GM19099 (cell line): ENCODE measurements at regions not wholly inside any gene's neighbourhood (a gene's known extent, or its start where the extent isn't known, plus 50 kb on each side); places are given as distances from the start of the nearest gene placed in this dataset.

Experiments used
- POLR2A ChIP-seq: IDR thresholded peaks from 3 replicates; pipeline ENCODE4 v1.6.1; 2011; ENCODE audit warnings: low read depth; ENCODE audit not compliant: insufficient read length; ENCODE audit errors: extremely low read depth

DNA sequence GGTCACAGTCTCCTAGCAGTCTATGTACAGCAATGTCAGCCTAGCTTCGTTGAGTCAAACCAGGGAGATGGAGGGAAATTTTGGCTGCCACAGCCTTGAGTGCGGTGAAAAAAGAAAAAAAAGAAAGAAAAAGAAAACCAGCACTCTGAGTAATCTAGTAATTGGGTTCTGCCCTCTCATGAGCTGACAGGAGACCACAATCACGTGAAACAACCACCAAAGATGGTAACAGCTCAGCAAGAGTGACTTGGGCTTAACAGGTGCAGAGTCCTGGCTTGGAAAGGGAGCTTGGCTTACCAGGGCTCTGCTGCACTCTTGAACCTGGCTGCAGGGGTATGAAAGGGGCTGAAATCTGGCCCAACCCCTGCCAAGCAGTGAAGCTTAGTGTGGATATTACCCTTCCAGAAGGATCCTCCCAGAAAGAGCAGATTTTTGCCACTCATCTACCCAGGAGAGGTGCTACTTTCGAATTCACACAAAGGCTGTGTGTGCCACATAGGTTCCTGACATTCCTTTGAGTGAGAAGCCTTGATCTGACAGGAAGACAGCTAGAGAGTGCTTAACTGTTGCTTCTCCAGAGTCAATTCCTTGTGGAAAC is 350.3 kb downstream of the PTTG2 start:
- peak; percentile 43 for TF ChIP-seq POLR2A

DNA sequence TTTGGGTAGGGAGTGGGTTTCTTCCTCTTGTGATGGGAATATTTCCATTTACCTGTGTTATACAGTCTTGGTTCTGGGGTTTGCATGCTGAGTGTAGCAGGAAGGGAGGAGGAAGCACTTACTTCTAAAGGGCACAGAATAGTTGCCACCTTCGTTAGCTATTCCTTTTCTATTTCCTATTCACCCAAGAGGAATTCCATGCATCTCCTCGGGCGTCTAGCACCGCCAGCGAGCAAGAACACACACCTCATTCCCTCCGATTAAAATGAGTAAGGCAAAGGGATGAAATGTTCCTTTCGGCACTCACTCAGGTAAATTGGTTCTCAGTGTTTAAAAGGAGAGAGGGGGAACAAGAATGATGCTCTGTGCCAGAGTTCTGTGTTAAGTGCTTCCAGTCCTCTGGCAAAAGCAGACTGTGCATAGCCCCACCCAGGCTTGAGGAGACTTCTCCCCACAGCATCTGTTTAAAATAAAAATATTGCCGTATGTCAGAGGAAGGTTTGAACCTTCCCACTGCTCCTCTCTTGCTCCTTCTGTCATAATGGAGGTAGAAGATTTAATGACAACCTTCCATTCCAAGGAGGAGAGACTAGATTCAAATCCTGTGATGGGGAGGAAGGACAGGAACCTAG is 351.4 kb downstream of the PTTG2 start:
- no peak for TF ChIP-seq POLR2A

DNA sequence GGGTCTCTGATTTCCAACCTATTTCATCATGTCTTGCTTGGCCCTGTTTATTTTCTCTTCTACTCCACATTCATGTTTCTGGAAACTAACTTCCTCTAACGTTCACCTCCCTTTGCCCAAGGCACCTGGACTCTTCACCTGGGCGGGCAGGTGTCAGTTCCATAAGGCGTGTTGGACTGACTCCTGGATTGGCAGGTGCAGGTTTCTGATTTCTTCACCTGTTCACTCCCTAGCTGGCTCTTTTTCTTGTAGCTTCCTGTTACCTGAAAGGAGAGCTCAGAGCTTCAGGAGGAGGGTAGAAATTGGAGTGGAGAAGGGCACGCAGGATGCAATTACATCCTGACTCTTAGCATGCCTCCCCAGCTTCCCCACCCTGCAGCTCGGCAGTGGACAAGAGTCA is 350.8 kb upstream of the KLF3 start:
- no peak for TF ChIP-seq POLR2A

DNA sequence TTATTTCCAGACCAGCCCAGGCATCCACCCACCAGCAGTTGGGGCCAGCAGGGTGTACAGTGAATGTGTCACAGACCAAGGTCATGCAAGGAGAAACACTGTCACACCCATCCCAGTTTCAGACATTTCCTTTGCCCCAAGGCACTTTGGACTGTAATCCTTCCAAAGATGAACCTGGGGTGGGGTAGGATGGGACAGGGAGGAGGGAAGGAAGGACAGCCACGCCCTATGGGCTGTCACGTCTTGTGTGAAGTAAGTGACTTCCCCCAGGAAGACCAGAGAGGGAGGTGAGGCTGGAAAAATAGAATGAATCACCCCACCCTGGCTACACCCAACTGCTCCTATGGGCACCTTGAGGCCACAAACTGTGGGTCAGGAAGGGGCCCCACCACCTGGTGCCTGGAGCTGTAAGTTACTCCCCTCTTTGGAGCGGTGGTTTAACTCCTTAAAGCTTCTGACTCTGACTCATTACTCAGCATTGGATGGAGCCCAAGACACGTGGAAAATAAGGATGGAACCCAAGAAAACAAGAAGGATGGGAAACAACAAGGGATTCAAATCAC is 349.9 kb upstream of the KLF3 start:
- TF ChIP-seq POLR2A: no peak

DNA sequence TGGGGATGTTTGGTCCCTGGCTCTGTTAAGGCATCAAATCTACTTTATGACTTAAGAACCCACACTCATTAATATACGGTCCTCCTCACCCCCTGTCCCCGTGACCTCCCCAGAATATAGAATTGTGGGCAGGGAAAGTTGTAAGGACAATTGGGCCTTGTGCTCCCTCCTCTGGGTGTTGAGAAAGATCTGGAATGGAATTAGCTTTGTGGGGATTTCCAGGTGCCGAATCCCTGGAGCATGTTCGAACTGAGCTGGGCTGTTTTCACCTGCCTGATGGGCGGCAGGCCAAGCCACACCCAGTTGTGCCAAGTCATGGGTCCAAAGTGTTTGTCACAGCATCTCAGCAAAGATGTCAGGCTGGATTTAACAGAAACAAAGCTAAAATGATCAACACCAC is 349.3 kb upstream of the KLF3 start:
- no peak for TF ChIP-seq POLR2A

DNA sequence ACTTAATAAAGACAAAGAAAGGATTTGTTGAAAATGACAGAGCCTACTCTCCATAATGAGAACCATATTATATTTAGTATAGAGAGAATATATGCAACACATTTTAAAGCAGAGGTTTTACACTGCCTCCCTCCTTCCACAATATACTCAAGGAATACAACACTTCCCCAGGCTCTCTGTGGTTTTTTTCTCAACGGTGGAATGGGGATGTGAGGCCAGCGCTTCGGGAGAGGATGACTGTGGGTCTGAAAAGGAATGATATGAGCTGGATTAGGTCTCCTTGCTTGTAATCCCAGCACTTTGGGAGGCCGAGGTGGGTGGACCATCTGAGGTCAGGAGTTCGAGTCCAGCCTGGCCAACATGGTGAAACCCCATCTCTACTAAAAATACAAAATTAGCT is 348.7 kb upstream of the KLF3 start:
- TF ChIP-seq POLR2A: no peak

DNA sequence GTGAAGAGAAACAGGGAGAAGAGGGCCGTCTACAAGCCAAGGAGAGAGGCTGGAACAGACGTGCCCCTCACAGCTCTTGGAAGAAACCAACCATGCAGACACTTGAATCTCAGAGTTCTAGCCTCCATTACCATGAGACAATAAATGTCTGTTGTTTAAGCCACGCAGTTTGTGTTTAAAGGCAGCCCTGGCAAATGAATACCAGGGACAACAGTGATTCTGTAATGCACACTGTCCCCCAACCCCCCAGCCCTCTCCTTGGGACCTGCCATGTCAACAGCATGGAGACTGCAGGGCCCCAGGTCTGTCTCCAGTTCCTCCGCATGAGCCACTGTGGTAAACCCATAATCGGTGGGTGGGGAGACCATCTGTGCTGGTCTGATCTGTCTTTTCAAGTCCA is 348.0 kb upstream of the KLF3 start:
- no peak for TF ChIP-seq POLR2A

DNA sequence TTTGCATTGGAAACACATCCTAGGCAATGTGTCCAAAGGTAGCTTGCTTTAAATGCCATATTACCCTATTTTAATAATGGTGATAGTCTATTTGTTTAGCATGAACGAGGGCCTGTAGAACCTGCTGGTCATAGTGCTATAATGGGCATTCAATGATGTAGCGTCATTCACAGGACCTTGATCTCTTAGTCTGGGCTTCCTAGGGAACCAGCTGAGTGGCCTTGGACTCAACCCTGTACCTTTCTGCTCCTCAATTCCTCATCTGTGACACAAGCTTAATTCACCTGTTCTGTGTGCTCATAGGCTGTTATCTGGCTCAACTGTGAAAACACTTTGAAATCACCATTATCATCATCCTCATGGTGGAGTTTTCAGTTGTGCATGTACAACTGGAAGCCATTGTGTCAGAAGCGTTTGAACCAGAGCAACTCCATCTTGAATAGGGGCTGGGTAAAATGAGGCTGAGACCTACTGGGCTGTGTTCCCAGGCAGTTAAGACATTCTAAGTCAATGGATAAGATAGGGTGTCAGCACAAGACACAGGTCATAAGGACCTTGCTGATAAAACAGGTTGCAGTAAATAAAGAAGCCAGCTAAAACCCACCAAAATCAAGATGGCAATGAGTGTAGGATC is 346.8 kb upstream of the KLF3 start:
- TF ChIP-seq POLR2A: no peak

DNA sequence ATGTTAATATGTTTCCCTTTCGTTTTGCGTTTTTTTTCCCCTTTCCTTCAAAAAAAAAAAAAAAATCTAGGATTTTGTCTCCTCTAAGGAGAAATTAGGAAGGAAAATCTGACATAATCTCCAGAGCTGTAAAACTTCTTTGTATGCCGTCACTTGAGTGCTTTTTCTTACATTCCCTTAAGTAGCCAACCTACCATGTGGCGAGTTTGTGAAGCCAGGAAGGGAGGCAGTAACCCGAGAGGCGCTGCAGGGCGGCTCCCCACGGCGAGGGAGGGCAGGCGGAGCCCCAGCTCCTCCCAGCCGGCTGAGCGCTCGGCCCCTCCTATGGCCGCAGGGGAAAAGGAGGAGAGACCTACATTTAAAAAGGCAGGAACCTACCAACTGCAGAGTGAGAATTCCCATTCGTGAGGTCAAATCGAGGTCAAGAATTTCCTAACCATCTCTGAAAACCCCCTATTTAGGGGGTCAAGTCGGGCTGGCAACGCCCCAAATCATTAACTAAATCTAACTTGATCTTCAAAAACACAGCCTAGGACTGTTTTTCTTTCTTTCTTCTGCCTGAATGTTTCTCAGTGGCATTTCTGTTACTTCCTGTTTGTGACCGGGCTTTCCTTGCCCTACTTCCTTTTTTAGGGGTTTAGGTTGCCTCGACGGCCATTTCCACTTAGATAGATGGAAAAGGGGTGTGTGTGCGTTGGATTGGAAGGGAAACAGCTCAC is 345.1 kb upstream of the KLF3 start:
- TF ChIP-seq POLR2A: peak; percentile 60

DNA sequence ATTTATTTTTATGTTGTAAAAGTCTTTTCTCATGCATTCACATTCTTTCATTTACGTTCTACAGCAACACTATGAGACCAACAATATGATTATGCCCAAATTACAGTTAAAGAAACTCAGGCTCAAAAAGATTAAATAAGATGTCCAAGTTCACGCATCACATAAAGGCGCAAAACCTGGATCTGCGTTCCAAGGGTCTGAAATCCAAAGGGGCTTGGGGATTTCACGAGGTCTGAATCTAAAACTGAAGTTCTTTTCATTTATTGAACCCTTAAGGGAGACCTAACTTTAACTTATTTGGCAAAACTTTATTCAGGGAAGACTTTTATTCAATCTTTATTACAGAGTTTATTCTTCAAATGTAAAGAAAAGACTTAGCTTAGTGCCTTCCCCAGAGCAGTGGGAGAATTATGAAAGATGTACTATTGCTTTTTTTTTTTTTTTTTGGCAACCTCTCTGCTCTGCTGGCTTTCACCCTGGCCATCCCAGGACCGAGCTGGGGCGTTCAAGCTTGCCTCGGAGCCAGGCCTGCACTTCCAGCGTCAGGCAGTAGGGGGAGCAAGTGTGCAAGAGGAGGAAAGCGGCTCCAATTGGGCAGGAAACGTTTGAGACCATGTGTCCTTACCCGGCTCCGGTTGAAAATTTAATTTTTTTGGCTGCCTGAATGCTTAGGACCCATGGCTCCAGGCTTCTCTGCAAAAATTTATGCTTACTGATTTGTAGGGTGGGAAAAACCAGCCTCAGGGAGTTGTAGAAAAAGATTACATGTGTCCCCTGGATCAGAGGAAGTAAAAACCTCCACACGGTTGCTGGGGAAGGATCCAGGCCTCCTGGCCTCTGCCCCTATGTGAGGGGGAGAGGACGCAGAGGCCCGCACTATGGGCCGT is 344.3 kb upstream of the KLF3 start:
- TF ChIP-seq POLR2A: no peak

DNA sequence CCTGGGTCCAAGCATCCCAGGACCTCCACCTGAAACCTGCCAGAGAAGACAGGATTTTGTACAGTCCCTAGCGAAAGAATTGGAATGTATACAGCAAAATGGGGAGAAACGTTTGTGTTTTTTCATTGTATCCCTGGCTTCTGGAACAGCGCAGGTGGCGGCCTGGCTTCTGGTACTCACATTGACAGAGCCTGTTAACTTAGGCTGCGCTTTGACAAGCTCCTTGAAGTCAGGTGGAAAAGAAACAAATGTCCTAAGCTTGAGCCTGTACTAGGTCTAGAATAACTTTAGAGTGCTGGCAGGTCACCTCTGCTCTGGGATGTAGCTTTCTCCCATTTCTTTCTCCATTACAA is 343.7 kb upstream of the KLF3 start:
- no peak for TF ChIP-seq POLR2A

DNA sequence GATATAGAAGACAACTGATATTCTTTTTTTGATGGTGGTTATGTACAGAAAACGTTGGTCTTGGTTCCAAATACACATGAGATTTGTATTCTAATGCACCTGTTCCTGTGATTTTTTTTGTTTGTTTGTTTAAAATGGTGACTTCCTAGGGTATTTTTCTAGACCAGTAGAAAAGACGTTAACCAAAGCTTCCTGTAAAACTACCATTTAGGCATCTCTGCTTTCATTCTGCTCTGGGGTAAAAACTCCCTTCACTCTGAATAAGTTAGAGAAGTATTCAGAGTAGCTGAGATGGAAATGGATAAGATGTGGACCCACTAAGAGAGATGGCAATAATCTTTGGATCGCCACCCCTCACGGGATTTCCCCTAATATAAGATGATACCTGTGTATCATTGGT is 343.2 kb upstream of the KLF3 start:
- no peak for TF ChIP-seq POLR2A

DNA sequence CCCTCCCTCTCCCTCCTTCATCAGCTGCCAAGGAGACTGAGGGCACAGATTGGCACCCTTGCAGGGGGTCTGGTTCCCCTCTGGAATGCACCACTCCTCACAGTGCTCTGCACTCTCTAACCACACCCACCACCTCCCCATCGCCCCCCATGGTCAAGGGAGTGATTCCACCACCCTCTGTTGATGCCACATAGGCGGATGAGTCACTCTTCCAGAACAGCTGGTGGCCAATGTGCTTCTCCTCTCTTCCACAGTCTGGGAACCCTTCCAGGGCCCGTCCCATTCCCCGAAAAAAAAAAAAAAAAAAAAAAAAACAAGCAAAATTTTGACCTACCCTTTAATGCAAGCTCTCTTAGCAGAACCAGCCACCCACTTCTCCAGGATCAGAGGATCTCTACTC is 341.3 kb upstream of the KLF3 start:
- no peak for TF ChIP-seq POLR2A

DNA sequence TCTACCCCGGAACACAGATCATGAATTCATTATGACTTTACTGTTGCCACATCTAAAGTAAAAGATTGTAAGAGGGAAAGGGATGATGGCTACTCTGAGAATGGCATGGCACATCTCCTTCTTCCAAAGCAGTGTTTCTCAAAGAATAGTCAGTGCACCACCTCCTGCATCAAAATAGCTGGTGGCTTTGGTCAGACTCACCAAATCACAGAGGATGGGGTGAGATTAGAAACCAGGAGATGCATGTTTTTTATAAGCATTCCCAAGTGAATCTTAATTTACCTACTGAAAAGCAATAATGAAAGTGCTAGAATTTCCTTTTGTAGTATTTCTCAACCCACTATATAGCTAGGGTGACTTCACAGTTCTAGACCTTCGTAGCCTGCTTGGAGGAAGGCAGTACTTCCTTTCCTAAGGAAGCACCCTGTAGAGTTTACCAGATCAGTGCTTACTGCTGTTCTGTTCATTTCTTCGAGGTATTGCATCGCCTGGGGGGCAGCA is 340.8 kb upstream of the KLF3 start:
- TF ChIP-seq POLR2A: no peak

DNA sequence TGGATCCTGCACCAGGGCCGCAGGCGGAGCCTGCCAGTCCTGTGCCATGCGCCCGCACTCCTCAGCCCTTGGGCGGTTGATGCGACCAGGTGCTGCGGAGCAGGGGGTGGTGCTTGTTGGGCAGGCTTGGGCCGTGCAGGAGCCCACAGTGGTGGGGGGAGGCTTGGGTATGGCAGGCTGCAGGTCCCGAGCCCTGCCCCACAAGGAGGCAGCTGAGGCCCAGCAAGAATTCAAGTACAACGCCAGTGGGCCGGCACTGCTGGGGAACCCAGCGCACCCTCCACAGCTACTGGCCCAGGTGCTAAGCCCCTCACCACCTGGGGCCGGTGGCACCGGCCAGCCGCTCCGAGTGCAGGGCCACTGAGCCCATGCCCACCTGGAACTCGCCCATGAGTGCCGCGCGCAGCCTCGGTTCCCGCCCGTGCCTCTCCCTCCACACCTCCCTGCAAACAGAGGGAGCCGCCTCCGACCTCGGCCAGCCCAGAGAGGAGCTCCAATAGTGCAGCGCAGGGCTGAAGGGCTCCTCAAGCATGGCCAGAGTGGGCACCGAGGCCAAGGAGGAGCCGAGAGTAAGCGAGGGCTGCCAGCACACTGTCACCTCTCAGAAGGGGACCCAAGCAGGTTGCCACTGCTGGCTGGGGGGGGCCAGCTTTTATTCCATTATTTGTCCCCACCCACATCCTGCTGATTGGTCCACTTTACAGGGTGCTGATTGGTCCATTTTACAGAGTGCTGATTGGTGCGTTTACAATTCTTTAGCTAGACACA is 339.0 kb upstream of the KLF3 start:
- TF ChIP-seq POLR2A: no peak

DNA sequence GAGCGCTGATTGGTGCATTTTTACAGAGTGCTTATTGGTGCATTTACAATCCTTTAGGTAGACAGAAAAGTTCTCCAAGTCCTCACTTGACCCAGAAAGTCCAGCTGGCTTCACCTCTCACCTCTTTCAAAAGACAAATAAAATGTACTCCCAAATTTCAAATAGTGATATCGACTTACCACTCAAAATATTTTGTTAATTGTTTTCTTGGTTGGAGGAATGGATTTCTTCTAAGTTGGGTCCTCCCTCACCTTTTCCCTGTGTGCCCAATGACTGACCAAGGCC is 338.4 kb upstream of the KLF3 start:
- TF ChIP-seq POLR2A: no peak
